GM13977 (cell line): ENCODE measurements at regions not wholly inside any gene's neighbourhood (a gene's known extent, or its start where the extent isn't known, plus 50 kb on each side); places are given as distances from the start of the nearest gene placed in this dataset.
A peak's percentile ranks its signal among the peaks of the same experiment; 100 is the strongest.

ENCODE experiments used
- DNase-seq: peaks from one replicate; pipeline ENCODE4 v3.0.0; 2012; ENCODE audit warnings: low spot score
- CTCF ChIP-seq: IDR thresholded peaks from 2 replicates; pipeline ENCODE4 v1.5.1; 2012; ENCODE audit warnings: mild to moderate bottlenecking, control low read depth; ENCODE audit not compliant: insufficient read depth; ENCODE audit errors: extremely low read depth, missing control alignments
- in situ Hi-C: fragments of 300-500 bp; cut with MboI; formaldehyde crosslinking; loops from one replicate; pipeline ENCODE4 v1.12.0; 2022; ENCODE audit warnings: low sequenced_read_pairs, low pct_unique_long_range_greater_than_20kb, mixed read lengths, inconsistent platforms; ENCODE audit not compliant: unreplicated experiment

- DNase-seq = no peak
- in situ Hi-C loops = no loop called here
- TF ChIP-seq CTCF = no peak
Measured at GRCh38 chr1:233787599-233787998, 116.9 kb upstream of the SLC35F3 start.

- DNase-seq = no peak
- no peak for TF ChIP-seq CTCF
- in situ Hi-C loops = no loop called here
Measured at GRCh38 chr1:233788687-233789086, 115.8 kb upstream of the SLC35F3 start.

- no peak for DNase-seq
- no peak for TF ChIP-seq CTCF
- in situ Hi-C loops = loop anchor here (10.0 kb wide), 1 partner anchor 355 kb away; no protein-coding TSS in a partner anchor
Measured at GRCh38 chr1:233790121-233790520, 114.4 kb upstream of the SLC35F3 start.

- peak; percentile 62 for DNase-seq
- in situ Hi-C loops = loop anchor here (10.0 kb wide), 1 partner anchor 356 kb away; no protein-coding TSS in a partner anchor
Measured at GRCh38 chr1:233790662-233791371, 113.7 kb upstream of the SLC35F3 start.

GRCh38 chr1:233791372-233791703, 113.1 kb upstream of the SLC35F3 start:
- TF ChIP-seq CTCF = no peak
- in situ Hi-C loops = loop anchor here (10.0 kb wide), 1 partner anchor 357 kb away; no protein-coding TSS in a partner anchor
- no peak for DNase-seq

More at GRCh38 chr1:233790662-233791371, 113.7 kb upstream of the SLC35F3 start:
- TF ChIP-seq CTCF = peak; percentile 91

GRCh38 chr1:233791721-233792120, 112.8 kb upstream of the SLC35F3 start:
- in situ Hi-C loops = loop anchor here (10.0 kb wide), 1 partner anchor 357 kb away; no protein-coding TSS in a partner anchor
- TF ChIP-seq CTCF = no peak
- DNase-seq = no peak
